Stimulated activated CD4-positive, alpha-beta T cell treated with anti-CD3 and anti-CD28 coated beads, Interleukin-1b, Interleukin-23, amount 100 ng/mL, for 48 hours (primary cell): ENCODE measurements at regions not wholly inside any gene's neighbourhood (a gene's known extent, or its start where the extent isn't known, plus 50 kb on each side); places are given as distances from the start of the nearest gene placed in this dataset.

Source experiments
- DNase-seq: peaks from one replicate; pipeline ENCODE4 v3.0.0-alpha.2; 2020

DNA sequence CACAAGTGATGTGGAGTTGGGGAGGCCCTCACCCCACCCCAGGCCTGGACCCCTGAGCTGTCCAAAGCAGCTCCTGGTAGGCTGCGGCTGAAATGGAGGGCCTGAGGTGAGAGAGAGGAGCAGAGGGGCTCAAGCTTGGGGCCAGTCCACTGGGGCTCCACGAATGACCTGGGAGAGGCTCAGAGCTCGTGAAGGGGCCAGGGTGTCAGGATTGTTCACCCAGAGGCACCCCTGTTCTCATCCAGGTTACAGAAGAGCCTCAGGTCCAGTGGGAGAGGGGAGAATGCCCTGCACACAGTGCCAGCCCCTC is 102.2 kb upstream of the RET start:
- no peak for DNase-seq

DNA sequence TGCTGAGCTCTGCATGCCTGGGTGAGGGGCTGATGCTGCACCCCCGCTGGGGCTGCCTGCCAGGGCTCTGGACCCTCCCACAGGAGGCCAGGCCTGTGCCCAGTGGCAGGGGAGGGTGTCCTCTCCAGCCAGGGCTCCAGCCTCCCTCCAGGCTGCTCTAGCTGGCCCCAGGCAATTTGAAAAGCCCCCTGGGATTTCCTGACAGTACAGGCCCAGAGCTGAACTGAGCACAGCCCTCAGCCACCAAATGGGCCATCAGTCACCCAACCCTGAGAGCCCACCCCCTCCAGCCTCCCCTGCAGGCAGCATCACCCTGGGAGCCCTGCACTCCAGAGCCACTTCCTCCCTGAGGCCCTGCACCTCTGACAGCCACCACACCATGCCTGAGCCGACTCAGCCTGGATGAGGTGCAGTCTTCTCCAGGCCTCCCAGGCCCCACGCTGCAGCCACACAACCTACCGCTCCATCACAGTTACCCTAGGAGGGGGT is 101.8 kb upstream of the RET start:
- DNase-seq = no peak

DNA sequence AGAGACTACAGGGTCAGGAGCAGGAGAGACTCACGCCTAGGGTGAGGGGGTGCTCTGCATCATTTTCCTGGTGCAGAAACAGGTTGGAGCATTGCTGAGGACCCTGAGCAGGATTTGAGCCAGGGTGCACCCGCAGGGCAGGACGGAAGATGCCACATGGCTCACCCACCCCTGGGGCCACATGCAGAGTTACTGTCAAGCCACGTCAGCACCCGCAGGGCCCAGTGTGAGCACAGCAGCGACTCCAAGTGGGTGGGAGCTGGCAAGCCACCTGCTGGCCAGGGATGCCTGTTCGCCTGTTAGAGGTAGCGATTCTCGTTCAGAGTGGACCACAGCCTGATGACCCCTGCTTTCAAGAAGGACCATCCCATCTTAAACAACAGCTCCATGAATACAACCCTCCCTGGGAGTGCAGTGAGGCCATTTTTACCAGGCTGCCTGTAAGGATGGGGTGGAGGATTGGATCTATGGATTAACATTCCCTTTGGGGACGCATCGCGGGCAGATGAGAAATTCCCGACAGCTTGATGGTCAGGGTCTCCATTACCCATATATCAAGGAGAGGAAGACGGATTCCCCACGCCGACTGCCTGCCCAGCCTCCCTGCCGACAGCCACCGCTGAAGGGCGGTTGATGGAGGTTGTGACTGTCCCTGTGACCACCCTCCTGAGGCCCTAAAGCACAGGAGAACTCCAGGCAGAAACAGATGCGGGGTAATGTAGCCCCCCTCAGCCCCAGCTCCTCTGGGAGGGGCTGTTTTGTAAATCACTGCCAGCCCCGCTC is 101.1 kb upstream of the RET start:
- no peak for DNase-seq

DNA sequence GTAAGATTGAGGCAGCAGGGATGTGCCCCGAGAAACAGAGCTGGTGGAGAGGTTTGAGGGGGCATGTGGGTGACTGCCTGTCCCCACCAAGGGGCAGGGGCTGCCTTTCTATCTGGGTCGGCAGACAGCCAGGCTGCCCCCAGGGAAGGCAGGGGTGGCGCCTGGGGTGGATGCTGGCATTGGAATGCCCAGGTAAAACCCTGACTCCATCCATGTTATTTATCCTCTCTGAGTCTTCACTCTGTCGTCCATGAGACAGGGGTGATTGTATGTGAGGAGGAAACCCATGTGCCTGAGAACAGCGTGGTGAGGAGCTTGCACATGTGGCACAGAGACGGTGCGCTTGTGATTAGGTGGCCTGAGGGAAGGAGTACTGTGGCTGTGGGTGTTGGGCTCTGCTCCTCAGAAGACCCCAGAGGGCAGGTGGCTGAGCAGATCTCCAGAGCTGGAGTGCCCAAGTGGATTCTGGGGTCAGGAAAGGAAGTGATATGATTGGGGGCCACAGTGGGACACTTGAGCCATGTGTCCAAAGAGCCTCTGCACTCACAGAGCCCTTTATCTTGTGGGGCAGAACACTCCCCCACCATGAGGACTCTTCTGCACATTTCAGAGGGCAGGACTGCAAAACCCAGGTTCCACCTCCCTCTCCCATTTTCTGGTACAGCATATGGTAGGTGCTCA is 100.4 kb upstream of the RET start:
- DNase-seq = no peak

DNA sequence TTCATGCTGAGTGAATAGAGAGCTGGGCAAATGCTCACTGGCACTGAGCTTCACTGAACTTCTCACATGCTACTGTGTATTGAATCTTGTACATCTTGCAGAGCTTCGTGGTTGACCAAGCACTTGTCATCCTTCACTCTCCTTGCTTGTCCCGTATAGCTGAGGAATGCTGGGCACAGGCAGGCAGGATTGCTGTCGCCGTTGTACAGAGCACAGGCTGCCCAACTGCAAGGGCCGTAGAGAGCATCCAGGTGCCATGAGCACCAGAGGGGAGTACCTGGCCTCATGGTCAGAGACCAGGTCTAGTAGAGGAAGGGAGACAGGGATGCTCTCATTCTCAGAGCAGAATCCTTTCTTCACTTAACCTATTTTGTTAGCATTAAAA is 99.8 kb upstream of the RET start:
- DNase-seq = no peak

DNA sequence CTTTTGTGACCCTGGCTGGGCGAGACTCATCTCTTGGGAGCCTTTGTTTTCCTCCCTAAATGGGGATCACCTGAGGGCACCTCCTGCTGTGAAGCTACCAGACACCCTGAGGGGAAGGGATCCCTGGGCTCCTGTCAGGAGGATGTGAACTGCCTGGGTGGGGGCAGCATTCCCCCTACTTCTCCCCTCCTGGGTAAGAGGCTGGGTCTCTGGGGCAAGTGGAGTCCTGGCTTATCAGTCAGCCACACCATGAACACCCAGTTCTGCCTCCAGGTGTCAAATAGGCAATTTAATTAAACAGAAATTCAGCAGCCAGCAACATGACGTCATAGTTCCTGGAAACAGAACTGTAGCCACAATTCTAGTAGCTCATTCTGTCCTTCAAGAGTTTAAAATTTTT is 97.7 kb upstream of the RET start:
- no peak for DNase-seq

DNA sequence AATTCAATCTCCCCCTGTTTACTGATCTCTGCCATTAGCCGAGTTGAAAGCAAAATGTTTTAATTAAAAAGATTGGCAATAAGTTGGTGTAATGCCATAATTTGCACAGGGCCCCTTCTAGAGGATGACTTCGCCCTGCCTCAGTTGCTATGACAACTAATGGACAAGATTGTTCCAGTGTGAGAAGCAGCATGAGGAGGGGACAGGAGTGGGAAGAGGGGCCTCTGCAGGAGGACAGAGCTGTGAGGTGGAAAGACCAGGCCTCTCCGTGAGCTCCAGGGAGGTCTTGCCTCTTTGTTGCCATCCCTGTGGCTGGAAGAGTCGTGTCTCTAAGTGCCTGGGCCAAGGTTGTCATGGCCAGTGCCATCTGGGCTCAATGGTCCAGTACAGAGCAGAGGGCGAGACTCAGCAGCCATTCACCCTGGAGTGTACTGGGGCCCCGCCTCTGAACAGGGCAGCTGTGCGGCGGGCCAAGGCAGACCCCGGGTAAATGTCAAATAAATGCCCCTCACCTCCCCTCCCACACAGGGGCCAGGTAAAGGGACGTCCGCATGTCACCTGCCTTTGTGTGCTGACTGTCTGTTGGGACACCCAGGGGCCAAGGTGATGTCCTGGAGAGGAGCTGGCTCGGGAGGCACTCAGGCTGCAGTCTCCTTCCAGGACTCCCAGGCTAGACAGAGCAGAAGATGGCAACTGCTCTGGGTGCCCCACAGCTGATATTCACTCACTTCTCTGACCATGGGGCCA is 97.0 kb upstream of the RET start:
- no peak for DNase-seq

DNA sequence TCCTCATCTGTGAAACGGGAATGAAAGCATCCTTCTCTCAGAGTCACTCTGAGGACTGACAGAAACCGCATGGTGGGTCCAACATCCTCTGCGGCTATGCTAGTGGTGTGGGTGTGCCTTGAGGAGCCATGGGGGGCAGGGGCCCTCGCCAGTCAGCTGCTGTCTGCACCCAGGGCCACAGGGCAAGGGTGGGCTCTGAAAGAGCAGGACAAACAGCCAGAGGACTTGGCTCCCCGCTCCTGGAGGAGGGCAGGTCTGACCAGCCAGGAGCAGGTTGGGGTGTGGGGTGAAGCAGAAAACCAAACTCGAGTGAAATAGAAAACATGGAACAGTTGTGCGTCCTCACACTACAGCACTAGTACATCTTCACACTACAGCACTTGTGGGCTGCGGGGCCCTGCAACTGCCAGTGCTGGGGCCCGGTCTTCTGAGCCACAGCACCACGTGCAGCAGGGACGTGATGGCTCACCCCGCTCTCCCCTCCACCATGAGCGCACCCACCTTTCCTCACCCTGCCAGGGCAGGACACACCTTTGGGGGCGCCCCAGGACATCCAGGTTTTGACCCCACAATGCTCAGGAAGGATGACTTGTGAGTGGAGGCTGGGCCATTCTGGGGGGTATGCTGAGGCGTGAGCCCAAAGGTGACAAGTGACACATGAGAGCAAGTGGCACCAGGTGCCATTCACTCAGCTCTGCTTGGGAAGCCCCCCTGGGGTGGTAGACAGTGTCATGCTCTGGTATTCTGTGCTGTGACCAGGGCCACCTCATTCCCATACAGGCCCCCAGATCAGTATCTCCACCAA is 96.1 kb upstream of the RET start:
- no peak for DNase-seq

DNA sequence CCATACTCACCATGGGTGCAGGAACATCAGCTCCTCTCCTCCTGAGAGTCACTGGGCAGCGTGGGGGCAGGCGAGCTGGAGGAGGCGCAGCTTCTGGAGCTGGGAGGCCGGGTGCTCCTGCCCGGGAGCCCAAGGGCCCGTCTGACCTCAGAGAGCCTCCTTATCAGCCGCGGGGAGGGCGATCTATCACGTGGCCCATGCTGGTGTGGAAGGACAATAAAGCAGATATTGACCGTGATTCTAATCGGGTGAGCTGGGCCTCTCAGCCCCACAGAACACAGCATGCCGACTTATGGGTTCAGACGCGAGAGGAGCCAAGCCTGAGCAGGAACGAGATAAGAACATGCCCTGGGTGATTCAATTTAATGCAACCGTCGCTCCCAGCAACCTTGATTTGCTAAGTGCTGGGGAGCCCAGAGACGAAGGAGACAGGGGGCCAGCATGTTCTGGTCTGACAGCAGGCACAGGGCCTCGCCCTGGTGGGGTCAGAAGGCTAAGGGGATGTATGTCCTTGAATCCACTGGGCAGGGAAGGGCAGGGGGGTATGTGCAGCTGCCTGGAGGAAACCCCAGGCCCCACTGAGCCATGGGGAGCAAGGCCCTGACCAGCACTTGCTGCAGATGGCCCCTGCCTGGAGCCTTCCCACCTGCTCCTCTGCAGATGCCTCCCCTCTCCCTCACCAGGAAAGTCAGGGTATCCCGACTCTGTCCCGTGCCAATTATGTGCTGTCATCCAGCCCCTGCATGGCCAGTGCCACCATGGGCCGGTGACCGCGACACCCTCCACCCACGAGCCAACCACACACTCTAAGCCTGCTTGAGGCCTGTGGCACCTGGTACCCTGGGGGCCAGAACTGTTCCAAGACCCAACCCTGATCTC is 95.3 kb upstream of the RET start:
- DNase-seq = no peak

DNA sequence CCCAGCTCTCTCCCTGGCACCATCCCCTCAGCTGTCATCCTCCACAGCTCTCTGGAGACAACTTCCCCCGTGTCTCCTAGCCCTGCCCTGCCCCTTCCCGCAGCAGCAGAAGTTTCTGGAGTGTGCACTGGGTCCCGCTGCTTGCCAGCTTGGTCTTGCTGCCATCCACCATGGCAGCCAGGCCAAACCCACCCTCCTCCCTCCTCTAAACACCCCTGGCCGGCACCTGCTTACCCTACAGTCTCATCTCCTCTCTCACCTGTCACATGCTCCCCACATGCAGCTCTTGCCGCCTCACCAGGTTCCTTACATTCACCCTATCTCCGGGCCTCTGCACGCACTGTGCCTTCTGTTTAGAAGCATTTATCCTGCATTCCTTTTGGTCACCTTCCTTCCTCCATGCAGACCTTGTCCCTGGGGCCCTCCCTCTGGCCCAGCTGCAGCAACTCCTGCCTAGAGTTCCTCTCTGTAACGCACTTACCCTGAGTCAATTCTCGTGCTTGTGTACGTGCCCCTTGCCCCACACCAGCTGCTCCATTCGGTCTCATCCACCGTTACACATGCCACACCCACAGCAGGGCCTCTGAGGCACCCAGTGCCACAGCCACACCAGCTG is 93.9 kb upstream of the RET start:
- DNase-seq = no peak

DNA sequence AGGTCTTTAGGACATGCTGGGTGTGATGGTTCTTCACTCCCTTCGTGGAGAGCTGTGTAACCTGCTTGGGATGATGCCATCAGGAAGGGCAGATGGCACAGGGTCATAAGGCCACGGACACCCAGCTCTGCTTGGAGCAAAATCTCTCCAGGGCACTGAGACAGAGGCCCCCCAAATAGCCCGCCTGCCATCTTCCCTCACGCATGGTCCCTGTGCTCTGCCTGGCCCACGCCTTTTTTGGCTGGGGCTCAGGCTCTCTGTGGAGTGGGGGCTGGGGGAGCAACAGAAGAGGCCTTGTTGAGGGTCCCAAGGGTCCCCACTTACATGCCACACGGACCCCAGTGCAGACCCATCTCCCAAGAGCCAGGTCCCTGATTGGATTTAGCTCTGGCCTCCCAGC is 93.3 kb upstream of the RET start:
- DNase-seq = no peak

DNA sequence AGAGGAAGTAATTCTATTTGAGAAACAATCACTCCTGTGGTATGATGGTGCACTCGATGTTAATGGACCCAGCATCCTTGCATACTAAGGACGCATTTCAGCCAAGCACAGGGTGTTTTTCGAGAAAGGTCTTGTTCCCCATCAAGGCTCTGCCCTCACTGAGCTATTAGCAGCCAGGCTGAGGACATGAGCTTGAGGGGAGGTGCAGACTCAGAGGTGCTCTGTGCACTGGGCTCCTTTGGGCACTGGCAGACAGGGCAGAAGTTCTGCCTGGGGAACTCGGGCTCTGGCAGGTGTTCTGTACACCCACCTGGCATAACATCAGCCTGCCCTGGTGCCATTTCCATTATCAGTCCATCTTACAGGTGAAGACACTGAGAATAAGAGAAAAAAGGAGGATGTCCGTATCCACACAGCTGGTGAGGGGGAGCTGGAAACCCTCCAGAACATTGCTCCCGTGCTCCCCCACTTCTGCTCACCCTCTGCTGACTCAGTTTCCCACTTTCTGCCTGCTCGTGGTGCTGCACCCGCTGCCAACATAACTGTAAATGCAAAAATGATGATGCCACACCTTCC is 92.7 kb upstream of the RET start:
- DNase-seq = no peak

DNA sequence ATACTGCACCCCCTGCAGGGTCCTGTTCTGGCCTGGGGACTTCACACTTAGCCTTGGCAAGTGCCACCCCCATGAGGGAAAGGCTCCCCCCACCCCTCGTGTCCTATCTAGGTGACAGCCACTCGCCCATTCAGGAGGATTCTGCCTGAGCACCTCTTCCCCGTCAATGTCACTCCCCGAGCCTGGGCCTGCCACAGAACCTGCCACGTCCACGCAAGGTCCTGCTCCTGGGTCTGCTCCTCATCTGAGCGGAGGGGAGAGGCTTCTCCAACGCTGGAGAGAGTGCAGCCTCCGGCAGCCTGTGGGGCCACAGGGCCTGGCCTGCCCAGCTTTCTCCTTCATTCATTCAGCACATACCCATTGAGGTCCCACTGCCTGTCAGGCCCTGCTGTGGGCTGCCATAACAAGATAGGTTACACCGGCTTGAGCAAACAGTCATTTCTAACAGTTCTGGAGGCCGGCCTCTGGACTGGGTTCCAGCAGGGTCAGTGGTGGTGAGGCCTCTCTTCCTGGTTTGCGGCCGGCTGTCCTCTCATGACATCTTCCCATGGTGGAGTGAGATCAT is 92.0 kb upstream of the RET start:
- no peak for DNase-seq

DNA sequence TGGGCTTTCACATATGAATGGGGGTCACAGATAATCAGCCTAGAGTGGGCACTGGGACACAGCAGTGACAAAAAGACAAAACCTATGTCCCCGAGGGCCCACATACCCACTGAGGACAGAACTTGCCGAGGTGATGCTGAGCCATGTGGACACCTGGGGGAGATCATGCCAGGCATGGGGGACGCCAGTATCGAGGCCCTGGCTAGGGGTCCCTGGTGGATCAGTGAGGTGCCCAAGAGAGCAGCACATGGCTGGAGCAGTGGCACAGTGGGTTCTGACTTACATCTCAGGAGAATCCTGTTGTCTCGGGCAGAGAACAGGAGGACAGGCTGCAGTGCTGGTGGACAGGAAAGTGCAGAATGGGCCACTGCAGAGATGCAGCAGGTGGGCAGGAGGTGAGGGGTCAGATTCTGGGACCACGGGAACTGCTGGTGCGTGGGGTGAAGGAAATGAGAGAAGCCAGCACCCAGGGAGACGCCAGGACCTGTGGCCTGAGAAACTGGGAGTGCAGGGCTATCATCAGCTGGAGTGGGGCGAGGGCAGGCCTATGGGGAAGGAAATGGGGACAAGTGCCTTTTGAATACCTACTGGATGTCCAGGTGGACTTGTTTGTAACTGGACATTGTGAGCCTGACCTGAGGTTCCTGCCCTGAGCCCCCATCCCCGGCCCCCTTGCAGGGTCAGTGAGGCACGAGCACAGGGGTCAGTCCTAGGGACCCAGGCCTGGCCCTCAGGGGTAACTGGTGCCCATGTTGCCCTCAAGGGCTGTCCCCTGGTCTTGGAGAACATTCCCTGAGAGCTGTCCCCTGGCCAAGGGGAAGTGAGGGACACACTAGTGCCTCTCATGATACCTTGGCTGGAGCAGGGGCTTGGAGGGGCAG is 91.2 kb upstream of the RET start:
- no peak for DNase-seq

DNA sequence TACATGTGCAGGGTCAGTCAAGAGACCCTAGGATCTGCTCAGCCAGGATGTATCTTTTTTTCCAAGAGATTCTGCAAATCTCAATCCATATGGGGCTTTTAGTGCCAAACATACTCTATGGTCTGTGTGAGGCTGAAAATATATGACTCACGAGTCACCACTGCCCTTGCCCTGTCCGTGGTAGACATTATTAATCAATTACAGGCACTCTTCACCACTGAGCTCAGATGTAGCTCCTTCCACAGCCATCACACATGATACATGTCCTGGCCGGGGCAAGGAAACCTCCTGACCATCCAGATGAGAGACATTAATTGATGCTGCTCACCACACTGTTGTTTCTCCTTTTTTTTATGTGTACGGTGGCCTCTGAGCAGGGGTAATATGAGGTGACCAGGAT is 90.2 kb upstream of the RET start:
- DNase-seq = no peak

DNA sequence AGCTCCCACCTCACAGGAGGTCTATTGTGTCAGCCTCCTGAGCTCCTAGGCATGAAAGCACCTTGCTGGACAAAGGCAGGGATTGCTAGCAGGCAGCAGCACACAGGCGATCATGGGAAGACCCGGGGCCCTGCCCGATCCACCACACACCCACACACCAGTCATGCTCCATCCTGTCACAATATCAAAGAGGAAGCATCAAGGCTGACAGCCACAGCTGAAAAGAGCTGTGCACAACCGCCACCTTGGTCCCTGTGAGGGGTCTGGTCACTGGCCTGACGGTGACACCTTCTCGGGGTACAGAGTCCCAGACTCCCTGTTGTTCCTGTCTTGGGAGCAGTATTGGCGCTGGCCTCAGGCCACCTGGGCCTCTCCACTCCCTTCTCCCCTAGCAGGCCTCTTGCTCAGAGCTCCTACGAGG is 89.7 kb upstream of the RET start:
- DNase-seq = no peak

DNA sequence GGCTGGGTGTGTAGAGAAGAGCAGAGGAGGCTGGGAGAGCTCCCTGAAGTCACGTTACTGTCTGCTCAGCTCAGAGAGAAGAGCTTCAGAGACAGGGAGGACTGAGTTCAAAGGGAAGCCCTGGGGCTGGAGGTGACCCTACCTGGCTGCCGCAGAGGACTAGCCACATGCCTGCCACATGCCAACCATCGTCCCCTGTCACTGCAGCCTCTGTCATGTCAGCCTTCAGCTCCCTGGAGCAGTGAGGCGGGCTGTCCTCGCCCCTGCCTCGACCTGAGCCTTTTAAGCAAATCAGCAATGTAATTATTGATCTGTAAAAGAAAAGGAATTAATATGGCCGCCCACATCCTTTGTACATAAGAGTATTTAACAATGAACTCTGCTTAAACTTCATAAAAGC is 89.3 kb upstream of the RET start:
- DNase-seq = no peak

DNA sequence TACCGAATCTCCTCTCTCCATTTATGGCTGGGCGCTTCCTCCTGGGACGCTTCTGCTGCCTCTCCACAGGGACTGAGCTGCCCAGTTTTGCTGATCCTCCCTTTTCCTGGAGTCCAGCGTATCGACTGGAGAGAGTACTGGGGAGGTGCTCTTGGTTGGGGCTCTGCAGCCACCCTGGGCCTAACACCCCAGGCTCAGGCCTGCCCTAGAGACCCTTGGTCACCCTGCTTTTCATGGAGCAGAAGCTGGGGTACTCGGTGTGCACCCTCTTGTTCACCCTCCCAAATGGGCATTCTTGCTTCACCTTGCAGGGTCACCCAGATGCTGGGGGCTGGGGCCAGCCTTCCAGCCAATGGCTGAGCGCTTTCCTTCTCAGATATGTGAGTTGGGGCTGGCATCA is 88.8 kb upstream of the RET start:
- DNase-seq = no peak

DNA sequence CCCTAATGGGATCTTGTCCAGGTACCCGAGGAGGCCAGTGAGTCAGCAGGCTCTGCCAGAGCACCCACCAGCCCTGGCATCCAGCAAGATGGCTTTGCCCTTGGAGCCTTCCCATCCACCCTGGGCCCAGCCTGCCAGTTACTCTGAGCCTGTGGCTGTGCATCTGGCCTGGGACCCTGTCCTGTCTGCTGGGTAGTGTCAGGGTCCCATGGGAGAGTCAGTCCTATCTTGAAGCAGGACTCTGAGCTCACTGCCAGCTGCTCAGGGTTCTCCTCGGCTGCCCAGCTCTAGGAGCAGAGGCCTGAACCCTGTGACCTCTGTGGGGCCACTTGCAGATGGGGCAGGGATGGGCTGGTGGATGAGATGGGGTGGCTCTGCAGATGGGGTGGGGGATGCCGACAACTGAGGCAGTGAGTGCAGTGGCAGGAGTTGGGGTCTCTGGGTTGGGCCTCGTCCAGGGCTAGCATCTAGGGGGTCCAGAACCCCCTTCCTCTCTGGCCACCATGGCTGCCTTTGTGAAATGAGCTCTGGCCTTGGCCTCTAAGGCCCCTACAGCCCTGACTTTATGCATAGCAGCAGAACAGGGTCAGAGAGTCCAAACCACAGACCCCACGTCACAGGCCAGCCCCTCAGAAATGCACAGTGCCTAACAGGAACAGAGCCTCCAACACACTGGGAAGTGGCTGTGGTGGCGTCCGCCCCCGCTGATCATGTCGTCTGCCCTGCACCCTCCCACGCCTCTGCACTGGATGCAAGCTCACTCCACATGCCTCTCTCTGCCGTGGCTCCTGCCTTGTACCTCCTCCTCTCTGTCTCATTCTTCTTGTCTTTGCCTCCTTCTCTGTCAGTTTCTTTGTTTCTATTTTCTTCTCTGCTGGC is 88.1 kb upstream of the RET start:
- no peak for DNase-seq
